Hematopoietic multipotent progenitor cell treated with erythropoietin and hydrocortisone succinate and interleukin-3 and kit ligand, for 8 days (in vitro differentiated cells): ENCODE measurements at regions not wholly inside any gene's neighbourhood (a gene's known extent, or its start where the extent isn't known, plus 50 kb on each side); places are given as distances from the start of the nearest gene placed in this dataset.

ENCODE experiments used
- DNase-seq: peaks from one replicate; pipeline ENCODE4 v3.0.0-alpha.2; 2015

- no peak for DNase-seq
Observed at GRCh38 chr12:13486794-13487193, 290.3 kb downstream of the EMP1 start.

DNA sequence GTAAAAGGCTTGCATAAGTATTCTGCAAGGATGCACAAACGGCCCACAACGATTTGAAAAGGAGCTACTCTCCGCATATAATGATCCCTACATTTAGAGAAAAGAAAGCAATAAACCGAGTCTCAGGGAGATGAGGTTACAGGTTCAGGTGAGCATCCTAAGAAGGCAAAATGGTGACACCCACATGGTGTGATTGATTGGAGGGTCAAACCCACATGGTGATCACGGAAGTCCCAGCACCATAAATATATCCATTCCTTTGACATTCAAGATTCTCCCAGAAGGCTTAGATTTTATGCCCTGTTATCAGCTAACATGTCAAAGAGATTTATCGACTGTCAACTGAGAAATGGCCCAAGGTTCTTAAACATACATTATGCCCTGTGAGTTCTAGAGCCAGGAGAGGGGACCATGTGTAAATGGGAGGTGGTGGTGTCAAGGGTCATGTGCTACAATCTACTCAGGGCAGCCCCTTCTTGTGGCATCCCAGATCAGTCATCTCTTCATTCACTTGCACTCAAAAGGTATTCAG, 282.2 kb downstream of the EMP1 start:
- no peak for DNase-seq

- no peak for DNase-seq
Observed at GRCh38 chr12:13474381-13474780, 277.9 kb downstream of the EMP1 start.

DNA sequence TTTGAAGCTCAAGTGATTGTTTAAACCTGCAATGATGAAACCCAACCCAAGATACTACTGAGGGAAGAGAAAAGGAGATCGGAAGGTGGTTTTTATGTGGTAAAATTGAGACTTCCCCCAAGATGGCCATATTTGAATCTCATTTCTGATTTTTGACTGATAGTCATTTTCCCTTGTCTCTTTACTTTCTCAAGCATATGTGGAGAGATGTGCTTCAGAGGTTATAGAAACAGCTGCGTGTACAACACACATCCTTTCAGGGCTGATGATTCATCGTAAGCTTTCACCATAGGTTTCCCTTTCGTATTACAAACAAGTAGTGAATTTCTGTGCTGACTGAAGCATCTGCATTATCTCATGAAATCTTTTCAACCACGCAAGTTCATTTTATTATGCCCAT, 276.2 kb downstream of the EMP1 start:
- no peak for DNase-seq

- DNase-seq: no peak
Observed at GRCh38 chr12:13471471-13471870, 274.9 kb downstream of the EMP1 start.

GRCh38 chr12:13465635-13466034, 269.1 kb downstream of the EMP1 start:
- no peak for DNase-seq

- no peak for DNase-seq
Observed at GRCh38 chr12:13463189-13463588, 266.7 kb downstream of the EMP1 start.

- no peak for DNase-seq
Observed at GRCh38 chr12:13462450-13462849, 265.9 kb downstream of the EMP1 start.

GRCh38 chr12:13455778-13456144, 259.2 kb downstream of the EMP1 start:
- no peak for DNase-seq

- DNase-seq: no peak
Observed at GRCh38 chr12:13454991-13455777, 258.7 kb downstream of the EMP1 start.

DNA sequence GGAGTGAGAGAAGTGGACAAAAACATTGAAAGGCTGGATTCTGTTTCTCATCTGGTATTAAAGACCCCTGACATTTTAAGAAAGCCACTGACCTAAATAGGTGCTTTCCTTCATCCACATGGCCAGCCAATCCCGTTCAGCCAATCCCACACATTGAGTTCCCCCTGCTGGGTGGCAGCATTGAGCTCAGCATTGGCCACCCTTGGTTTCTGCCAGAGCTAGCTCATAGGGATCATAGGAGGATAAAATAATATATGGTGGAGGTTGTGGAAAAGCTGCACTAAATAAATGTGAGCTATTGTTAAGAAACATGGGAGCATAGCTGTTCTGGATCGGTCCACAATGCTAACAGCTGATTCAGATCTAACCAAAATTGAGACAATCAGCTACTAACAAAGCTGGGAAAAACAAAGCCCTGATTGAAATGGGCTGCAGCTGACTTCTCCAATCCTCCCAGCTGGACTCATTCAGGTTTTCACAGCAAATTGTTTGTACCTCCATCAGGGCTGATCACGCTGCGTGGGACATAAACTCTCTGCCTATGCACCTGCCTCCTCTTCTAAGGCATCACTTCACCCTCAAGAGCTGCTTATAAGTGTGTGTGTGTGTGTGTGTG, 256.5 kb downstream of the EMP1 start:
- no peak for DNase-seq

DNA sequence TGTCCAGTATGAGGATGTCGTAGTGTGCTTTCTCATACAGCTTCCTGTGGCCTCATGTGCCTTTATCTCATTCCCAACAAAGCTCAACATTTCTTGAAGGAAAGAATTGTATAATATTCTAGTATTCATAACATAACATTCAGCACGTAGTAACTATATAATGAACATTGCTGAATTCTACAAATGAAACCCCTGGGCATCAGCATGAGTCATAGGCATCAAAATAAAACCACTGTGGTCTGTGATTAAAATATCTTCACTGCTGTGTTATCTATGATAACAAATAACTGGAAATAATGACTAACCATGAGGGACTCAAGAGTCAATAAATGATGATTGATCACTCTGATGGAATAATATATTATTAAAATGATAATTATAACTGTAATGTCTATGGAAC, 255.2 kb downstream of the EMP1 start:
- no peak for DNase-seq

DNA sequence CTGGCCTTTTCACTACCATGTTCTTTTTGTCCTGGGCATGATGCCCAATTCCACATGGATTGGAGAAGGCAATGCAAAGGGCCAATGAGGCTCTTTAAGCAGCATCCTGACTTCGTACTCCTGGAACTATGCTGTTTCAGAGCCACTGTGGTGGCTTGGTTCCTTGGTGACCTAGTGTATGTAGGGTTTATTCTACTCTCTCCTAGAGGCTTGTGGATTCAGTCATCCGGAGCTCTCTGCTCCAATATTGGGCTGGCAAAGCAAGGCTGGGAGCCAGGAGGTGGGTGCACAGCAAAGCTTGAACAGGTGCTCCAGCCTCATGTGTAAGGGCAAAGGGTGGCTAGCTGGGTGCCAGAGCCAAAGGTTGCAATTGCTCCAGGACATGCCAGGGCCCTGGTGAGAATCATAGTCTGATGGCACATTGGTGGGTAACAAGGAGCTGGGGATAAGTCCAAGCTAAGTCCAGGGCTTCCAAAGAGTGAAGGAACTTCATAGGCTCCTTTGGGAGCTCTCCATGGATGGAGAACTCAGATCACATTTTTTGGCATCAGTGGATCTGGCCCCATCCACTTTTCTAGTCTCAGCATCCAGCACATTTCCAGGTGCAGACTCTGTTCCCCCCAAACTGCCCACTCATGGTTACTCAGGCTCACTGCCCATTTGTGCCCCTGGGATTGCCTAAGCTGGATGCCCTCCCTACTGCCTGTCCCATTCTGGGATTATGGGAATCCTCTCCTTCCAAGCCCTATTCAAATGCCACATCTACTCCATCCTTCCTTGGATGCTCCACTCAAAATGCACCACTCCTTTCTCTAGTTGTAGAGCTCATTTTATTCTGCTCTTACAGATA, 253.9 kb downstream of the EMP1 start:
- no peak for DNase-seq

GRCh38 chr12:13444076-13444475, 247.6 kb downstream of the EMP1 start:
- no peak for DNase-seq

DNA sequence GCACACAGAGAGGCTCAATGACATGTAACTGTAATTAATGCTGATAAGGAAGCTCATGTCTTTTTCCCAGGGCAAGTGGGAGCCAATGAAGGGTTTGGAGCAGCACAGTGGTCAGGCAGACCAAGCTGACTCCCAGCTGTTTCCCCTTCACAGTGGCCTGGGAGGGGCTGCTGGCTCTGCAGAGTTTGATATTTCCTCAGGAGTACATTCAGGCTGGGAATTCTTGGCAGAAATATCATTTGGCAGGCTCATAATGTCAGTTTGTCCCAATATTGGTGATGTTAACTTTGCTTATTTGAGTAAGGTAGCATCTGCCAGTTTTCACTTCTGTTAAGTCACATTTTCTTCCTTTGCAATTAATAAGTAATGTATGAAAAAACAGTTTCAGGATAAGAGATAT, 247.0 kb downstream of the EMP1 start:
- DNase-seq: no peak

GRCh38 chr12:13443028-13443427, 246.5 kb downstream of the EMP1 start:
- DNase-seq: no peak

GRCh38 chr12:13442457-13442856, 245.9 kb downstream of the EMP1 start:
- DNase-seq: no peak

- DNase-seq: no peak
Observed at GRCh38 chr12:13440844-13441243, 244.3 kb downstream of the EMP1 start.

GRCh38 chr12:13437541-13437940, 241.0 kb downstream of the EMP1 start:
- no peak for DNase-seq

DNA sequence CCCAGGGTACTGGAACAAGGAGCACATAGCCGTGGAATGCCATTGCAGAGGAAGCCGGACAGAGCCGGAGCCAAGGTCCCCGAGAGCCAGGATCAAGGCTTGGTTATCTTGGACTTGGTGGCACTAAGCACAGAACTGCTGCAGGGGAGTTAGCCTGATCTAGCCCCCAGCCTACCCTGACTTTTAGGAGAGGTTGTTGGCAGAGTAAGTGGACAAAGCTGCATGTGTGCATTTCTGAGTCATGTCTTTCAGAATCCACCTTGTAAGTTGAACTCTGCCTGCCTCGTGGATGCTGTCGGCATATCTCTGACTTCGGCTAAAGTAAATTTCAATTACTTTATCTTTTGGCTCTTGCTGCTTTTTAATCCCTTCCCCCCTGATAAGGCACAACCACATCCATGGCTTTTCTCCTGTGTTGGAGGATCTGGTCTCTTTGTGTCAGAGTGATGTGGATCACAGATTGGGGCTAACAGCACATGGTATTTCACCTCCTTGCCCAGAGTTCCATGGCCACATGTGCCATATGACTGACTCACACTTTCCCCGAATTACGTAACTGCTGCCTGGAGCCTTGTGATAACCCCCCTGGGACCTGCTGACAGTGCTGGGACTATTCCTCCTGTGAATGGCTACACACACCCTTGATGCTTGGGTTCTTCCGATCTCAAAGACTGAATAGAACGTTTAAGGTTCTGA, 240.3 kb downstream of the EMP1 start:
- peak; percentile 4 for DNase-seq

GRCh38 chr12:13436182-13436581, 239.7 kb downstream of the EMP1 start:
- no peak for DNase-seq

GRCh38 chr12:13435235-13435933, 238.9 kb downstream of the EMP1 start:
- no peak for DNase-seq
